GM21360 (cell line): ENCODE measurements at regions not wholly inside any gene's neighbourhood (a gene's known extent, or its start where the extent isn't known, plus 50 kb on each side); places are given as distances from the start of the nearest gene placed in this dataset.

Experiments
- ATAC-seq: cut with Tn5 transposase; IDR thresholded peaks from one replicate; pipeline ENCODE4 v1.9.1; 2021; ENCODE audit warnings: mild to moderate bottlenecking, moderate library complexity; ENCODE audit not compliant: unreplicated experiment

GRCh38 chr7:46695051-46695708, 774.1 kb upstream of the IGFBP3 start:
- no peak for ATAC-seq

GRCh38 chr7:46694058-46694457, 773.0 kb upstream of the IGFBP3 start:
- no peak for ATAC-seq

- ATAC-seq, result no peak
Observed at GRCh38 chr7:46687203-46687602, 766.1 kb upstream of the IGFBP3 start.

- no peak for ATAC-seq
Observed at GRCh38 chr7:46685051-46685450, 764.0 kb upstream of the IGFBP3 start.

GRCh38 chr7:46682836-46683624, 762.0 kb upstream of the IGFBP3 start:
- ATAC-seq, result no peak

- ATAC-seq, result no peak
Observed at GRCh38 chr7:46681865-46682503, 760.9 kb upstream of the IGFBP3 start.

- no peak for ATAC-seq
Observed at GRCh38 chr7:46680147-46680546, 759.1 kb upstream of the IGFBP3 start.

GRCh38 chr7:46679671-46680070, 758.6 kb upstream of the IGFBP3 start:
- no peak for ATAC-seq

GRCh38 chr7:46678421-46678820, 757.3 kb upstream of the IGFBP3 start:
- ATAC-seq, result no peak

GRCh38 chr7:46675456-46675855, 754.4 kb upstream of the IGFBP3 start:
- ATAC-seq, result no peak

GRCh38 chr7:46672861-46673260, 751.8 kb upstream of the IGFBP3 start:
- ATAC-seq, result no peak

GRCh38 chr7:46671108-46671769, 750.2 kb upstream of the IGFBP3 start:
- no peak for ATAC-seq

- no peak for ATAC-seq
Observed at GRCh38 chr7:46669028-46669427, 748.0 kb upstream of the IGFBP3 start.

- ATAC-seq, result no peak
Observed at GRCh38 chr7:46664453-46664852, 743.4 kb upstream of the IGFBP3 start.

- ATAC-seq, result no peak
Observed at GRCh38 chr7:46663025-46663424, 742.0 kb upstream of the IGFBP3 start.

- no peak for ATAC-seq
Observed at GRCh38 chr7:46661431-46661830, 740.4 kb upstream of the IGFBP3 start.

- no peak for ATAC-seq
Observed at GRCh38 chr7:46660402-46660980, 739.4 kb upstream of the IGFBP3 start.

GRCh38 chr7:46658281-46658680, 737.2 kb upstream of the IGFBP3 start:
- no peak for ATAC-seq

GRCh38 chr7:46654546-46655443, 733.7 kb upstream of the IGFBP3 start:
- no peak for ATAC-seq

- ATAC-seq, result no peak
Observed at GRCh38 chr7:46653848-46654247, 732.8 kb upstream of the IGFBP3 start.
